ENCODE measurements at regions not wholly inside any gene's neighbourhood (a gene's known extent, or its start where the extent isn't known, plus 50 kb on each side); places are given as distances from the start of the nearest gene placed in this dataset.

- no peaks in the 10 kb centered on the region for H3K4me1 Mint-ChIP-seq
- no peaks in the 10 kb centered on the region for H3K9me3 ChIP-seq (ENCODE audit: control insufficient read depth, low read length)
- no peak overlapping the region for H3K9ac ChIP-seq (ENCODE audit: extremely low read depth, low read length, poor library complexity, severe bottlenecking)
- no peak overlapping the region for H3K27ac Mint-ChIP-seq
- no peak overlapping the region for H3K4me3 Mint-ChIP-seq
- H3K4me1 ChIP-seq (ENCODE audit: control insufficient read depth, insufficient read depth, low read length): no peaks in the 10 kb centered on the region
- TF ChIP-seq CTCF (conservative IDR thresholded peaks at IDR 0.05): no peak
- H3K36me3 ChIP-seq (ENCODE audit: control insufficient read depth, insufficient read depth, low read length): no peaks in the 10 kb centered on the region
- 83 to 87% methylated on average over 1 of the region's 1 CpG for WGBS, 2 experiments (ENCODE audit: insufficient coverage in 1 of 2, insufficient read length in 1 of 2)
- no peaks in the 10 kb centered on the region for H3K9me3 Mint-ChIP-seq
- H3K27ac ChIP-seq (ENCODE audit: low read depth, low read length): no peak overlapping the region
- no peaks in the 10 kb centered on the region for H3K27me3 ChIP-seq (ENCODE audit: control insufficient read depth, insufficient read depth, low read length, poor library complexity, severe bottlenecking)
- no peaks in the 10 kb centered on the region for H3K36me3 Mint-ChIP-seq (ENCODE audit: low read depth)
- peak; percentile 13 for DNase-seq
- H3K4me3 ChIP-seq (ENCODE audit: low read length): no peak overlapping the region
- no peaks in the 10 kb centered on the region for H3K27me3 Mint-ChIP-seq (ENCODE audit: insufficient read depth)
Measured at GRCh38 chr9:89786655-89787054, 181.8 kb downstream of the GADD45G start.

GRCh38 chr9:89787595-89787994 lies 182.8 kb downstream of the GADD45G start:
- Histone ChIP-seq H3K4me1 (ENCODE audit: control insufficient read depth, insufficient read depth, low read length) (no peaks in the 10 kb centered on the region), H3K36me3 (ENCODE audit: control insufficient read depth, insufficient read depth, low read length) (no peaks in the 10 kb centered on the region), H3K4me3 (ENCODE audit: low read length) (no peak overlapping the region), H3K9ac (ENCODE audit: extremely low read depth, low read length, poor library complexity, severe bottlenecking) (no peak overlapping the region), H3K27me3 (ENCODE audit: control insufficient read depth, insufficient read depth, low read length, poor library complexity, severe bottlenecking) (no peaks in the 10 kb centered on the region), H3K27ac (ENCODE audit: low read depth, low read length) (no peak overlapping the region), H3K9me3 (ENCODE audit: control insufficient read depth, low read length) (no peaks in the 10 kb centered on the region)
- DNase-seq: no peak
- no peaks in the 10 kb centered on the region for H3K9me3 Mint-ChIP-seq
- no peaks in the 10 kb centered on the region for H3K4me1 Mint-ChIP-seq
- no peak for TF ChIP-seq CTCF (conservative IDR thresholded peaks at IDR 0.05)
- H3K27ac Mint-ChIP-seq: no peak overlapping the region
- H3K27me3 Mint-ChIP-seq (ENCODE audit: insufficient read depth): no peaks in the 10 kb centered on the region
- no peaks in the 10 kb centered on the region for H3K36me3 Mint-ChIP-seq (ENCODE audit: low read depth)
- no peak overlapping the region for H3K4me3 Mint-ChIP-seq

DNA sequence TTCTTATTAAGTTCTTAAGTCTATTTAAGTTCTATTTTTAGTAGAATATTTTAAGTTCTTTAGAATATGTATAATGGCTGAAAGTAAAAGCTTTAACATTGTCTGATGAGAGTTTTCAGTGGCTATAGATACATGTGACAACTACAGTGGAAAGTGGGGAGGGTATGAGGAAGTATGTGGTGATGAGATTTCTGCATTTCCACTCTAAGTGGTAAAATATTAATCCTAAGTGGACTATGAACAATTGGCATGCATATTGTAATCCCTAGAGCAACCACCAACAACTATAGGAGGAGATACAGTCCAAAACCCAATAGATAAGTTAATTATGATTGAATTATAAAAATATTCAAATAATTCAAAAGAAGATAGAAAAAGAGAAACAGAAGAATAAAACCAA lies 183.6 kb downstream of the GADD45G start:
- Histone ChIP-seq H3K27me3 (ENCODE audit: control insufficient read depth, insufficient read depth, low read length, poor library complexity, severe bottlenecking) (no peaks in the 10 kb centered on the region), H3K4me3 (ENCODE audit: low read length) (no peak overlapping the region), H3K36me3 (ENCODE audit: control insufficient read depth, insufficient read depth, low read length) (no peaks in the 10 kb centered on the region), H3K27ac (ENCODE audit: low read depth, low read length) (no peak overlapping the region), H3K9me3 (ENCODE audit: control insufficient read depth, low read length) (no peaks in the 10 kb centered on the region), H3K4me1 (ENCODE audit: control insufficient read depth, insufficient read depth, low read length) (no peaks in the 10 kb centered on the region), H3K9ac (ENCODE audit: extremely low read depth, low read length, poor library complexity, severe bottlenecking) (no peak overlapping the region)
- TF ChIP-seq CTCF (conservative IDR thresholded peaks at IDR 0.05): no peak
- Mint-ChIP-seq H3K4me1 (no peaks in the 10 kb centered on the region), H3K4me3 (no peak overlapping the region), H3K9me3 (no peaks in the 10 kb centered on the region), H3K27ac (no peak overlapping the region), H3K27me3 (ENCODE audit: insufficient read depth) (peaks cover 2% of the 10 kb centered on the region), H3K36me3 (ENCODE audit: low read depth) (no peaks in the 10 kb centered on the region)
- no peak for DNase-seq

Data from endodermal cell (in vitro differentiated cells).